ENCODE measurements at regions not wholly inside any gene's neighbourhood (a gene's known extent, or its start where the extent isn't known, plus 50 kb on each side); places are given as distances from the start of the nearest gene placed in this dataset.

DNA sequence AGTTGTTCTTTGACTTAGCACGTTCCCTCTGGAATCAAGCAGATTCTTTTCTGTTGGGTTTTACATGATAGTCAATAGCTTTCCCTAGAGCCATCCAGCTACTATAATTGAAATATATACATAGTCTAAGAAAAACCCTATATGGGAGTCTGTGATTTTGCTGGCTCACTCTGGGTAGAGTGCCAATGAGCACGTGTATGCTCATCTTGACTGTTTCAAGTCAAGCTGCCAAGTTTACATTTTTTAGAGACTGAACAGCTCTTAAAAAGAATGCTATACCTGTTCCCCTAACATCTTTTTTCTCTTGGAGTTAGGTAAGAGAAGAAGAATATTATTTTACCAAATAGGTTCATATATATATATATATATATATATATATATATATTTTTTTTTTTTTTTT is 182.8 kb upstream of the NRIP1 start:
- no peak for DNase-seq

GRCh38 chr21:15249285-15249993 is 184.6 kb upstream of the NRIP1 start:
- no peak for DNase-seq

- DNase-seq, result no peak
Observed at GRCh38 chr21:15250384-15250783, 185.6 kb upstream of the NRIP1 start.

- DNase-seq, result no peak
Observed at GRCh38 chr21:15252431-15252830, 187.6 kb upstream of the NRIP1 start.

- no peak for DNase-seq
Observed at GRCh38 chr21:15254111-15254510, 189.3 kb upstream of the NRIP1 start.

DNA sequence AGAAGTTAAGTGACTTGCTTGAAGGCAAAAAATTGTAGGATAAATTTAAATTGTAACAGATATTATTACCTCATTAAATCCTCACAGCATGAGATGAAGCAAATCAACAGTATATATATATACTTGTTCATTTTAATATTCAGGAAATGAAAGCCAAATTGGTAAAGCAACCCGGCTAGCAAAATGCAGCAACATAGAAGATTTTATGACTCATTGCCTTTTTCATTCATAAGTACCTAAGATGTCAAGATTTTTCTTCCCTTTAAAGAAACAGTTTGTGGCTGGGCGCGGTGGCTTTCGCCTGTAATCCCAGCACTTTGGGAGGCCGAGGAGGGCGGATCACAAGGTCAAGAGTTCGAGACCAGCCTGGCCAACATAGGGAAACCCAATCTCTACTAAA is 190.5 kb upstream of the NRIP1 start:
- DNase-seq, result no peak

DNA sequence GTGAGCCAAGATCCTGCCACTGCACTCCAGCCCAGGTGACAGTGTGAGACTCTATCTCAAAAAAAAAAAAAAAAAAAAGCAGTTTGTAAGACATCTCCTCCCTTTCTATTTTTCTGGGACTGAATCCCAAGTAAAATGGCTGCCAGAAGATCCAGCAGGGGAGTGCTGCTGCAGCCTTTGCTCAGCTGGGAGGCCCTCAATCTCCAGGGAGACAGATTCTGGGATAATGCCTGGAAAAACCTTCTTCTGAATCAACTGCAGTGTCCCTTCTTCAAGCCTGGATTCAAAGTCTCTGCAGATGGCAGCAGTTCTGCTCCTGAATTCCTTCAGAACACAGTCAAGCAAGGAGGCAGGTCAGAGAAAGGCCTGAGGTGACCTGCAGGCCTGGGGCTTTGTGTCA is 191.0 kb upstream of the NRIP1 start:
- DNase-seq, result no peak

DNA sequence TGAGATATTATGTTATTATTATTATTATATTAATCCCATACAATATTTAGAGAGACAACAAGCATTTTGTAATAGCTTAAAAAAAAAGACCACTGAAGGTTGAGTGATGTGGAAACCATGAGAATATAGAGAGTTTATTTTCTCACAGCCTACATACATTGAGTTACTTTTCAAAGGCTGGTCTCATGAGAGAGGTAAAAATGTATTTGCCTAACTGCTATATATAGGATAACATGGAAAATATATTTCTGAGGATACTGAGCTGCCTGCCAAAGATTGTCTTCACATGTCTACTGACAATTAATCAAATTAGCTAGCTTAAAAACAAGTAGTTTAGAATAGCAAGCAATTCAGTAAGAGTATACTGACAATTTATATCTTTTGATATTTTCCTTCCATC is 192.2 kb upstream of the NRIP1 start:
- DNase-seq, result no peak

DNA sequence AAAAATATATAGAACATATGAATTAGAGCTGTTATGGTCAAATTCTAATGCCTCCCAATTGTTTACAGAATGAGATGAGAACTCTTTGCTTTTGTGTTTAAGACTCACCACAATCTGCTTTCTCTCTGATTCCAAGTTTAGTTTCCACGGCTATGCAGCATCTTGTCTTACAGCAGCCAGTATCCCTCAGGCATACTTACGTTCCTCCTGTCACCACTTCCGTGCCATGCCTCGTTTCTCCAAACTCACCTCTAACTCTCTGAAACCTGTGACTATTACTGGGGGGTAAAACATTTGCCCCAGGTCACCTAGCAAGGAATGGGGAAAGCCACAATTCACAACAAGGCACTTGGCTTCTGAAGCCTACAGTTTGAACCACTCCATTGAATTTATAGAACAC is 192.8 kb upstream of the NRIP1 start:
- DNase-seq, result no peak

DNA sequence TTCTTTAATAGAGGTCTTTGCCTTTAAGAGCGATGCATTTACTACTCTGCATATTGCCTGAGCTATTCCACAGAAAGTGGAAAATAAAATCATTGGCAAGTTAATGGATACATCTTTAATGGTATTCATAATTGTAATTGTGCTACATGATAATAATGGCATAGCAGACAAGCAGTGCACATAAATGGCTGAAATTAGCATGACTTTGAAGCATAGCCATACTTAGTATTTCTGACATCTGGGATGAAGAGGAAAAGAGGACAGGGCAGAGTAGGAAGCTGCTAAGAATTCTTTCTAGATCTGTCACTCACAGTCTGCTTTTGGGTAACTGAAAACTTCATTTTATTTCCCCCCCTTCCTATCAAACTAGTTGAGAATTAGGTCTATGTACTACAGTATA is 195.0 kb upstream of the NRIP1 start:
- DNase-seq, result no peak

DNA sequence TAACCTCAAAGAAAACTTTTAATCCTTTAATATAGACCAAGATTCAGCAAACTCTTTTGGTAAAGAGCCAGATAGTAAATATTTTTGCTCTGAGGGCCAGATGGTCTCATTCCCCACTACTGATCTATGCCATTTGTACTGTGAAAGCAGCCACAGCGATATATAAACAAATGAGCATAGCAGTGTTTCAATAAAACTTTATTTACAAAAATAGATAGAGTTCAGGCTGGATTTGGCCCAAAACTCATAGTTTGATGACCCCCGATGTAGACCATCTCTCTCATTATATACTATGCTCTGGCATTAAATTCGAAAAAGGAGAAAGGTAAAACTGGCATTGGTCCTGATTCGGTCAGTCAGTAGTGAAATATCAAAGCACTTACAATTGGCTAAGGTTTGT is 195.8 kb upstream of the NRIP1 start:
- no peak for DNase-seq

GRCh38 chr21:15264084-15264665 is 199.4 kb upstream of the NRIP1 start:
- no peak for DNase-seq

DNA sequence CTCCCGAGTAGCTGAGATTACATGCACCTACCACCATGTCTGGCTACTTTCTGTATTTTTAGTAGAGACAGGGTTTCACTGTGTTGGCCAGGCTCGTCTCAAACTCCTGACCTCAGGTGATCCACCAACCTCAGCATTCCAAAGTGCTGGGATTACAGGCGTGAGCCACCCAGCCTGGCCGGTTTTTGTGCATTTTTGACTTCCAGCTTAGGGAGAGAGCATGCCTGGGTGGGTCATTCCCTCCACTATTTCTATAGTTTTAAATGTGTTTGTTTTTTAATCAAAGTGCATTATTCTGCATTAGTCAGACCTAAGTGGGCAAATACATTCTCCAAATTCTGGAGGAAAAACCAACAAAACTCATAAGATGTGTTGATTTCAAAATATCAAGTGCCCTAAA is 207.4 kb upstream of the NRIP1 start:
- no peak for DNase-seq

GRCh38 chr21:15272591-15272990 is 207.8 kb upstream of the NRIP1 start:
- DNase-seq, result no peak

- DNase-seq, result no peak
Observed at GRCh38 chr21:15273244-15273643, 208.4 kb upstream of the NRIP1 start.

- DNase-seq, result no peak
Observed at GRCh38 chr21:15274701-15275485, 210.1 kb upstream of the NRIP1 start.

DNA sequence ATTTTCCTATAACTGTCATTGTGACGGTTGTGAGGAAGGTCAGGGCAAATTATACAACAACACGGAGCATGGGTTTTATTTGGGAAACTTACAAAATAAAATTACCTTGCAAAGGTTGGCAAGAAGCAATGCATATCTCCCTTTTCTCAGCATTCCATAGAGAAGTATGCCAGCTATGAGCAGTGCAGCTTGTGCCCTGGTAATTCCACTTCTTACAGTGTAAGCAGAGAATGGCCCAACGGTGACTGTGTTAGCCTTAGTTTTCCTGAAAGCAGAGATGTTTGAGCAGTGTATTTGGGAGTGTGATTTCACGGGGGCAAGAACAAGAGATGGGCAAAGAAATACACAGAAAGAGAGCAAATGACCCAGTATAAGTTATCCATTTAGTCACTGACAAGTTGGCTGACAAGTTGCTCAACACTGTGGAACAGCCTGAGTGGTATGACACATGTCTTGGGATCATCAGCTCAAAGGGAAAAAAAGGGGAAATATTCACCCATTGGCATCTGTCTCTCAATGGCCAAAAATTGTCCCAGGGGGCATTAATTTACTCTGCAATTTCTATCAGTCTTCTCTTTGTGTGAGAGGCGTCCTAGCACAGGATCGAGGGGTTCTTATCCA is 210.9 kb upstream of the NRIP1 start:
- no peak for DNase-seq

GRCh38 chr21:15276243-15276642 is 211.4 kb upstream of the NRIP1 start:
- DNase-seq, result no peak

- DNase-seq, result no peak
Observed at GRCh38 chr21:15277466-15277865, 212.7 kb upstream of the NRIP1 start.

DNA sequence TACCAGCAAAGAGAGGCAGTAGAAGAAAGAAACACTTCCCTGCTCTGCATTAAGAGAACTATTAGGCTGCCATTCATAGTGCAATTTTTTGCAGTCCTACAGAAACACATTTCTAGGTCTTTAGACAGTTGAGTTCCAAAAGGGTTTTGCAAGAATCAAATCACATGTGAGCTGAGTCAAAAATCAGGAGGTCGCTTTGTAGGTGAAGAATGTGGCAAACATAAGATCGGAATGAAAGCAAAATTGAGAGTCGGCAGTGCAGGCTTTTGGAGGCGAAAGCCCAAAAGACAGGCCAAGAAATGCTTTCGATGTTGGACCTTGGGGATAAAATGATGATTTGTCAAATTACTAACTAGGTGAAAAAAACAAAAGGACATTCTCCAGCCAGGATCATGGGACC is 213.5 kb upstream of the NRIP1 start:
- no peak for DNase-seq

- DNase-seq, result no peak
Observed at GRCh38 chr21:15278851-15279250, 214.1 kb upstream of the NRIP1 start.

GRCh38 chr21:15279482-15279881 is 214.7 kb upstream of the NRIP1 start:
- no peak for DNase-seq

DNA sequence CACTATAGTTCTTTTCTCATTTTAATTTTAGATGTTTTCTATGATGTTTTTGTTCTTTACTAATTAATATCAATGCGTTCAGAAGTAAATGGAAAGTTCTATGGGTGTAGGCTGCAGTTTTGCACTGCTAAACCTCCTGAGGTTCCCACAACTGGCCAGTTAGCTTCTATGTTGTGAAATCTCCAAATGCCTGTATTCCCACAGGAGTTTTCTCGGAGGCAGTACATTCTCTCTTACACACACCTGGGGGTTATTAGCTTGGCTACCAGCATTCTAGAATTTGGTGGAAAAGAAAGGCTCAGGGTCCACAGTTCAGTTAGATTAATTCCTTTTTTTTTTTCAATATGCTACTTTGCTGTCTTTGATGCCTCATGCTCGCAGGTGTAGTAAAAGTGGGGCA is 216.9 kb upstream of the NRIP1 start:
- no peak for DNase-seq

DNA sequence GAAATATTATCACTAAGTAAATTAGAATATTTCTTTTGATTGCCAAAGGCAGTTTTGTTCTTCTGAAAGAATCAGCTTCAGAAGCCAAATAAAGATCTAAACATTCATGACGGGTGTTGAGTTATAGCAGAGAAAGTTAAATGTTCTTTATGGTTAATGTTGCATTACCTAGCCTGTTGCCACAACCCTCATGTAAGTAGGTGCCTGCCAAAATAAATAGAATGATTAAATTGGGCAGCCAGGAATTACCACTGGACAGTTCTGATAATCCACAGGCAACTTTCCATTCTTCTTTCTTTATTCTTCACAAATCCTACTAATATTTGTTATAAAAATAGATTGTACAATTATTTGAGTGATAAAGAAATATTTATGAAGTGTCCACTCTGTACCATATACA is 217.9 kb upstream of the NRIP1 start:
- no peak for DNase-seq
